NCI-H1048 (cell line): ENCODE measurements at regions not wholly inside any gene's neighbourhood (a gene's known extent, or its start where the extent isn't known, plus 50 kb on each side); places are given as distances from the start of the nearest gene placed in this dataset.
"Not testable (repeated sequence)": the region's sequence is repeated elsewhere in the genome, so short reads cannot be mapped to it uniquely, and the experiment has no call there.

Experiments used
- DNase-seq: peaks from one replicate; lab custom pipeline; 2025; lab: John Stamatoyannopoulos, UW

- DNase-seq: no peak
These were observed 191.9 kb downstream of the RRAGC start for GRCh38 chr1:38667626-38668025.

- no peak for DNase-seq
These were observed 197.4 kb downstream of the RRAGC start for GRCh38 chr1:38662126-38662525.

- DNase-seq: no peak
These were observed 200.7 kb downstream of the RRAGC start for GRCh38 chr1:38658883-38659282.

- no peak for DNase-seq
These were observed 201.7 kb downstream of the RRAGC start for GRCh38 chr1:38657873-38658272.

GRCh38 chr1:38657207-38657840 lies 202.2 kb downstream of the RRAGC start:
- no peak for DNase-seq

- no peak for DNase-seq
These were observed 202.8 kb downstream of the RRAGC start for GRCh38 chr1:38656726-38657125.

- no peak for DNase-seq
These were observed 207.4 kb downstream of the RRAGC start for GRCh38 chr1:38652217-38652616.

GRCh38 chr1:38651669-38652068 lies 207.9 kb downstream of the RRAGC start:
- DNase-seq: no peak

- no peak for DNase-seq
These were observed 211.2 kb downstream of the RRAGC start for GRCh38 chr1:38648417-38648816.

- not testable (repeated sequence) for DNase-seq
These were observed 212.2 kb downstream of the RRAGC start for GRCh38 chr1:38647341-38647740.

- DNase-seq: no peak
These were observed 215.5 kb downstream of the RRAGC start for GRCh38 chr1:38644092-38644491.

- no peak for DNase-seq
These were observed 217.9 kb downstream of the RRAGC start for GRCh38 chr1:38641661-38642060.

GRCh38 chr1:38640371-38640770 lies 219.2 kb downstream of the RRAGC start:
- DNase-seq: no peak

GRCh38 chr1:38628241-38628640 lies 231.3 kb downstream of the RRAGC start:
- DNase-seq: no peak

GRCh38 chr1:38625939-38626338 lies 233.6 kb downstream of the RRAGC start:
- no peak for DNase-seq

- DNase-seq: no peak
These were observed 235.1 kb downstream of the RRAGC start for GRCh38 chr1:38624336-38625039.

- DNase-seq: no peak
These were observed 236.0 kb downstream of the RRAGC start for GRCh38 chr1:38623529-38623928.

GRCh38 chr1:38622197-38622596 lies 237.4 kb downstream of the RRAGC start:
- DNase-seq: no peak

GRCh38 chr1:38616846-38617245 lies 242.7 kb downstream of the RRAGC start:
- no peak for DNase-seq

GRCh38 chr1:38615680-38616079 lies 243.9 kb downstream of the RRAGC start:
- DNase-seq: no peak

GRCh38 chr1:38614861-38615260 lies 244.7 kb downstream of the RRAGC start:
- DNase-seq: no peak

- no peak for DNase-seq
These were observed 245.6 kb downstream of the RRAGC start for GRCh38 chr1:38613996-38614395.

GRCh38 chr1:38612951-38613350 lies 246.6 kb downstream of the RRAGC start:
- no peak for DNase-seq

GRCh38 chr1:38611664-38612211 lies 247.8 kb downstream of the RRAGC start:
- no peak for DNase-seq
